ENCODE measurements at regions not wholly inside any gene's neighbourhood (a gene's known extent, or its start where the extent isn't known, plus 50 kb on each side); places are given as distances from the start of the nearest gene placed in this dataset.

DNA sequence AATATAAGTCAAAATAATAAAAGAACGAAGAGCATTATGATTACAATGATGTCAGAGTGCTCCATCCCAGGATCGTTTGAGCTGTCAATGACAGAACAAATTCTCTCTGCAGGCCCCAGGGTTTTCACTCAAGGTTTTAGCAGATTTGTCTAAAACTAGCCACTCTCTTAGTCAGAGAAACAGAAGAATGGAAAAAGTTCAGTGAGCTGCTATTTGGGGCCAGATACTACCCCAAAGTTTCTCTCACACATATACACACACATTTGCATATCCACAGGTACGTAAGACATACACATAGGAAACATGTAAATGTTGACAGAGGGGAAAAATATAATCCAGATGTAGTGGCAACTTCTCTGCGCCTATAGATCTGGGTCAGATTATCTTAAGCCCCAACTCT is 76.3 kb upstream of the SEMA6A start:
- Histone ChIP-seq H3K9me3 (no peaks in the 10 kb centered on the region), H3K4me3 (no peak overlapping the region), H3K27ac (no peak overlapping the region), H3K4me1 (no peaks in the 10 kb centered on the region), H3K27me3 (no peaks in the 10 kb centered on the region), H3K36me3 (no peaks in the 10 kb centered on the region)
- 83 to 92% methylated on average over 3 to 4 of the region's 4 CpGs for WGBS, 2 donors (ENCODE audit: low coverage in 1 of 2)
- ATAC-seq, result no peak
- TF ChIP-seq, protein P1, sequence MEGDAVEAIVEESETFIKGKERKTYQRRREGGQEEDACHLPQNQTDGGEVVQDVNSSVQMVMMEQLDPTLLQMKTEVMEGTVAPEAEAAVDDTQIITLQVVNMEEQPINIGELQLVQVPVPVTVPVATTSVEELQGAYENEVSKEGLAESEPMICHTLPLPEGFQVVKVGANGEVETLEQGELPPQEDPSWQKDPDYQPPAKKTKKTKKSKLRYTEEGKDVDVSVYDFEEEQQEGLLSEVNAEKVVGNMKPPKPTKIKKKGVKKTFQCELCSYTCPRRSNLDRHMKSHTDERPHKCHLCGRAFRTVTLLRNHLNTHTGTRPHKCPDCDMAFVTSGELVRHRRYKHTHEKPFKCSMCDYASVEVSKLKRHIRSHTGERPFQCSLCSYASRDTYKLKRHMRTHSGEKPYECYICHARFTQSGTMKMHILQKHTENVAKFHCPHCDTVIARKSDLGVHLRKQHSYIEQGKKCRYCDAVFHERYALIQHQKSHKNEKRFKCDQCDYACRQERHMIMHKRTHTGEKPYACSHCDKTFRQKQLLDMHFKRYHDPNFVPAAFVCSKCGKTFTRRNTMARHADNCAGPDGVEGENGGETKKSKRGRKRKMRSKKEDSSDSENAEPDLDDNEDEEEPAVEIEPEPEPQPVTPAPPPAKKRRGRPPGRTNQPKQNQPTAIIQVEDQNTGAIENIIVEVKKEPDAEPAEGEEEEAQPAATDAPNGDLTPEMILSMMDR (IDR thresholded peaks at IDR 0.05), result no peak
- TF ChIP-seq POLR2A (IDR thresholded peaks at IDR 0.05) (no peak), POLR2AphosphoS5 (IDR thresholded peaks at IDR 0.05) (no peak), EP300 (IDR thresholded peaks at IDR 0.05) (no peak)

DNA sequence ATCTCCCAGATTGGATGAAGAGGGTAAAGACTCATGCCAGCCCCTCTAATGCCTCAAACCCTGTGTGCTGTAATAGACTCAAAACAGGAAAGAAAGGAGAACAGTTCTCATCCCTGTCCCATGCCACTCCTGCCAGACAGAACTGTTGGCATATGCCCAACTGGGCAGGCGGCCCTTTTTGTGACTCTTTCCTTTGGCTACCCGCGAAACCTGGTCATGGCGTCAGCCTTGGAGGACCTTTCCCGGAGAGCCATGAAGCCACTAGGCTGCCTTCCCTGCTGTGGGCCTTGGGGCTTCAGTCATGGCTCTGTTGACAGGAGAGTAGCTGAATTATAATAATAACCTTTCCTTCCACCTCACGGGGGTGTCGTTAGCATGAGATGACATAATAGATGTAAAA is 75.9 kb upstream of the SEMA6A start:
- Histone ChIP-seq H3K36me3 (no peaks in the 10 kb centered on the region), H3K4me1 (no peaks in the 10 kb centered on the region), H3K27me3 (no peaks in the 10 kb centered on the region), H3K9me3 (no peaks in the 10 kb centered on the region), H3K4me3 (no peak overlapping the region), H3K27ac (no peak overlapping the region)
- no peak for ATAC-seq
- TF ChIP-seq EP300 (IDR thresholded peaks at IDR 0.05) (no peak), POLR2AphosphoS5 (IDR thresholded peaks at IDR 0.05) (no peak), POLR2A (IDR thresholded peaks at IDR 0.05) (no peak)
- TF ChIP-seq, protein P1 (IDR thresholded peaks at IDR 0.05), result no peak
- 93 to 100% methylated on average over 5 to 6 of the region's 7 CpGs for WGBS, 2 donors (ENCODE audit: low coverage in 1 of 2)

DNA sequence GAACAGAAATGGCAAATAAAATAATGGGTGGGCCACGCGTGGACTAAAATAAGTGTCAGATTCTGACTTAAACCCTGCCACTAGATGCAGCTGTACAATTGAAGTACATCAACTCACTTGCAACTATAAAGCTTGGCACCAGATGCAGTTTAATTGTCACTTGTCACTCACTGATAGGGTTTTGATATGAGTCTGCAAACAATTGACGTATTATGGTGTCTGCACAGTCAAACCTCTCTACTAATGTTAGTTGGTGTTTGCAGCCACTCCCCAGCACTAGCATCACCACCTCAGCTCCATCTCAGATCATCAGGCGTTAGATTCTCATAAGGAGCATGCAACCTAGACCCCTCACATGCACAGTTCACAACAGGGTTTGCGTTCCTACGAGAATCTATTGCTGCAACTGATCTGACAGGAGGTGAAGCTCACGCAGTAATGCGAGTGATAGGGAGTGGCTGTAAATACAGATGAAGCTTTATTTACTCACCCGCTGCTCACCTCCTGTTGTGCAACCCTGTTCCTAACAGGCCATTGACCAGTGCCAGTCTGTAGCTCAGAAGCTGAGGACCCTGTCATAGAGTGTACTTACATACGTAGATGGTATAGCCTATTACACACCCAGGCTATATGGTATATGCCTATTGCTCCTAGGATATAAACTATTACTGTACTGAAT is 72.1 kb upstream of the SEMA6A start:
- TF ChIP-seq, protein P1 (IDR thresholded peaks at IDR 0.05), result no peak
- no peak for TF ChIP-seq EP300 (IDR thresholded peaks at IDR 0.05)
- no peak for TF ChIP-seq POLR2AphosphoS5 (IDR thresholded peaks at IDR 0.05)
- no peak for TF ChIP-seq POLR2A (IDR thresholded peaks at IDR 0.05)
- no peaks in the 10 kb centered on the region for H3K36me3 ChIP-seq
- no peak for ATAC-seq
- no peaks in the 10 kb centered on the region for H3K27me3 ChIP-seq
- H3K9me3 ChIP-seq, result no peaks in the 10 kb centered on the region
- H3K27ac ChIP-seq, result no peak overlapping the region
- 92 to 100% methylated on average over 4 to 8 of the region's 10 CpGs for WGBS, 2 donors (ENCODE audit: low coverage in 1 of 2)
- H3K4me3 ChIP-seq, result no peak overlapping the region
- H3K4me1 ChIP-seq, result no peaks in the 10 kb centered on the region

DNA sequence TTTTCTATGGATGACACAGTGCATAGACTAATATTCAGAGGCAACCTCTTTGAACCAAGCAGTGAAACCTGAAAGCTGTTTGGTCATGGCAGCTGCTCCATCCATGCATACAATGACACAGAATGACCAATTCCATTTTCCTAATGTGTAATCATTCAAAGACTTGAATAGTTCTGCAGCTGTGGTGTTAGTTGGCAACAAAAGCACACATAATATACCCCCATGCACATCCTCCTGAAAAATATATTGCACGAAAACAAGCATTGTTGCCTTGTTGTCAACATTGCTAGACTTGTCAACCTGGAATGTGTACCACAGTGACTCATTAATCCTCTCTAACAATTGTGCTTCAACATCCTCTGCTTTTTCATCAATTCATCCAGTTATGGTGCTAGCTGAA is 71.0 kb upstream of the SEMA6A start:
- H3K9me3 ChIP-seq, result no peaks in the 10 kb centered on the region
- no peaks in the 10 kb centered on the region for H3K27me3 ChIP-seq
- TF ChIP-seq, protein P1 (IDR thresholded peaks at IDR 0.05), result no peak
- TF ChIP-seq POLR2AphosphoS5 (IDR thresholded peaks at IDR 0.05), result no peak
- no peak for TF ChIP-seq POLR2A (IDR thresholded peaks at IDR 0.05)
- no peak for TF ChIP-seq EP300 (IDR thresholded peaks at IDR 0.05)
- H3K27ac ChIP-seq, result no peak overlapping the region
- 82% methylated on average over 1 of the region's 1 CpG; no CpG with 5 or more reads in 1 of the 2 donors for WGBS, 2 donors (ENCODE audit: low coverage in 1 of 2)
- no peaks in the 10 kb centered on the region for H3K36me3 ChIP-seq
- no peak for ATAC-seq
- no peak overlapping the region for H3K4me3 ChIP-seq
- no peaks in the 10 kb centered on the region for H3K4me1 ChIP-seq

DNA sequence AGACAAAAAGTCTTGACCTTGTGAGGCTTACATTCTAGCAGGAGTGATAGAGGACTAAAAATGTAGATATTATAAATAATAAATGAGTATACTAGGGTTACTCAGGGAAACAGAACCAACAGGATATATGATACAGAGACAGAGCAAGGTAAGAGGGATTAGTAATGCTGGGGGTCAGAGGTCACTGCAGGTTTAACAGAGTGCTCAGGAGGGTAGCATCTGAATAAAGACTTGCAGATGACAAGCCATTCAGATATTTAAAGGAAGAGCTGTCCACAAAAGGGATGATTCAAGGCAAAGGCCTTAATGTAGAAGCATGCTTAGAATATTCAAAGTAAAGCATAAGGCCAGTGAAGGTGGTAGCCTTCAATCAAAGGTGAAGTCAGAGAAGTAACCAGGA is 65.6 kb upstream of the SEMA6A start:
- ATAC-seq, result no peak
- TF ChIP-seq POLR2AphosphoS5 (IDR thresholded peaks at IDR 0.05) (no peak), EP300 (IDR thresholded peaks at IDR 0.05) (no peak), POLR2A (IDR thresholded peaks at IDR 0.05) (no peak)
- TF ChIP-seq, protein P1 (IDR thresholded peaks at IDR 0.05), result no peak
- Histone ChIP-seq H3K4me3 (no peak overlapping the region), H3K27ac (no peak overlapping the region), H3K36me3 (no peaks in the 10 kb centered on the region), H3K9me3 (no peaks in the 10 kb centered on the region), H3K27me3 (no peaks in the 10 kb centered on the region), H3K4me1 (no peaks in the 10 kb centered on the region)
